SH-SY5Y (cell line): ENCODE measurements at regions not wholly inside any gene's neighbourhood (a gene's known extent, or its start where the extent isn't known, plus 50 kb on each side); places are given as distances from the start of the nearest gene placed in this dataset.

Experiments used
- GATA2 ChIP-seq: IDR thresholded peaks from 2 replicates; pipeline ENCODE4 v1.6.1; 2011; ENCODE audit warnings: mild to moderate bottlenecking, low read depth, low read length
- GATA3 ChIP-seq: IDR thresholded peaks from 2 replicates; pipeline ENCODE4 v1.6.1; 2011; ENCODE audit warnings: low read depth, mild to moderate bottlenecking, low read length, moderate library complexity

GRCh38 chr3:177820683-177821316, 623.5 kb upstream of the TBL1XR1 start:
- no peak for TF ChIP-seq GATA2
- TF ChIP-seq GATA3: no peak
